IPS-18c (cell line): ENCODE measurements at regions not wholly inside any gene's neighbourhood (a gene's known extent, or its start where the extent isn't known, plus 50 kb on each side); places are given as distances from the start of the nearest gene placed in this dataset.

Experiments used
- H3K4me3 ChIP-seq: 2 replicates; pipeline ENCODE4 v1.7.0; 2013; ENCODE audit warnings: low read depth, mild to moderate bottlenecking, low read length, moderate library complexity; ENCODE audit not compliant: insufficient read depth
- H3K9me3 ChIP-seq: one replicate; pipeline ENCODE4 v1.6.1; 2013; ENCODE audit warnings: mild to moderate bottlenecking, low read length, moderate library complexity; ENCODE audit not compliant: control insufficient read depth, insufficient read depth

- no peaks in the 10 kb centered on the region for H3K9me3 ChIP-seq
- no peak overlapping the region for H3K4me3 ChIP-seq
Measured at GRCh38 chr14:98945611-98946570, 326.1 kb downstream of the BCL11B start.

DNA sequence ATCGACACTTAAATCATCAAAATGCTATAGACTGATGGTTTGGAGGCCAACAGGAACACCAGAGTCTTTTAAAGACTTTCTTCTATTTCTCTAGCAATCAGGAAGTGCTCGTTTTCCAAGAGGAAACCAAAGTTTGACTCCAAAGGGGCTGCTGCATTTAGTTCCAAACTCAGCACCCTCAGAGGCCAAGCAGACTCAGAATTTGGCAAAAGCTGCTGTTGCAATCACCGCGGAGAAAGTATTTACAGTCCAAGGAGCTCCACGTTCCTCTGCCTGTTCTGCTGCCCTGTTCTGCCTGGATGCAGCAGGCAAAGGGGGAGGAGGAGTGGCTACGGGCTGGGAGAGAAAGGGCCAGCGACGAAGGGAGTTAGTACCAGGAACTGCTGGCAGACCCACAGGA lies 325.1 kb downstream of the BCL11B start:
- Histone ChIP-seq H3K4me3 (no peak overlapping the region), H3K9me3 (no peaks in the 10 kb centered on the region)

- Histone ChIP-seq H3K4me3 (no peak overlapping the region), H3K9me3 (no peaks in the 10 kb centered on the region)
Measured at GRCh38 chr14:98947911-98948595, 323.9 kb downstream of the BCL11B start.

GRCh38 chr14:98949051-98949450 lies 322.9 kb downstream of the BCL11B start:
- H3K9me3 ChIP-seq = no peaks in the 10 kb centered on the region

GRCh38 chr14:98949481-98950135 lies 322.4 kb downstream of the BCL11B start:
- H3K9me3 ChIP-seq = no peaks in the 10 kb centered on the region

More at GRCh38 chr14:98949051-98949450, 322.9 kb downstream of the BCL11B start:
- H3K4me3 ChIP-seq = no peak overlapping the region

GRCh38 chr14:98950353-98950895 lies 321.6 kb downstream of the BCL11B start:
- Histone ChIP-seq H3K4me3 (no peak overlapping the region), H3K9me3 (no peaks in the 10 kb centered on the region)

More at GRCh38 chr14:98949481-98950135, 322.4 kb downstream of the BCL11B start:
- H3K4me3 ChIP-seq = no peak overlapping the region

GRCh38 chr14:98951031-98951430 lies 321.0 kb downstream of the BCL11B start:
- no peaks in the 10 kb centered on the region for H3K9me3 ChIP-seq
- H3K4me3 ChIP-seq = no peak overlapping the region

DNA sequence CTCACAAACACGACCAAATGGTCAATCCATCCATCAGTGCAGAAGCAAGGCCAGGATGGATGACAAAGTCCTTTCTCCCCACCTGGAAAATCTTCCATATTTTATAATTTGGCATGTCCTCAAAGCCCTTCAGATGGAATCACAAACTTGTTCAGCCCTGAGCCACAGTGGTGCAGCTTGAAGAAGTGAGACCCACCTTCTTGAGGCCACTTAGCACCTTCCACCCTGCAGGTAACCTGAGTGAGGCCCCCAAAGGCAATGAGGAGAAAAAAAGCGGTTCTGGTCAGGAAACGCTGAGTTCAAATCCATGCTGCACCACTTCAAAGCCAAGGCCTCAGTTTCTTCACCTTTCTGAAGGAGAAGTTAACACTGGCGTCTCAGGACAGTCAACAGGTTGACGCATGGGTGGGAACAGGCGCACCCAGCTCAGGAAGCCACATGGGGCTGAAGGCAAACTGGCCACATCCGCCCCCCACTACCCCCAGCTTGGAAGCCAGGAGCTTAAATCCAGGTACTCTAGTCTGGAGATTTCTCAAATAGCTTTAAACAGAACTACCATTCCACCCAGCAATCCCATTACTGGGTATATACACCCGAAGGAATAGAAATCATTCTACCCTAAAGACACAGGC lies 320.4 kb downstream of the BCL11B start:
- Histone ChIP-seq H3K4me3 (no peak overlapping the region), H3K9me3 (no peaks in the 10 kb centered on the region)

DNA sequence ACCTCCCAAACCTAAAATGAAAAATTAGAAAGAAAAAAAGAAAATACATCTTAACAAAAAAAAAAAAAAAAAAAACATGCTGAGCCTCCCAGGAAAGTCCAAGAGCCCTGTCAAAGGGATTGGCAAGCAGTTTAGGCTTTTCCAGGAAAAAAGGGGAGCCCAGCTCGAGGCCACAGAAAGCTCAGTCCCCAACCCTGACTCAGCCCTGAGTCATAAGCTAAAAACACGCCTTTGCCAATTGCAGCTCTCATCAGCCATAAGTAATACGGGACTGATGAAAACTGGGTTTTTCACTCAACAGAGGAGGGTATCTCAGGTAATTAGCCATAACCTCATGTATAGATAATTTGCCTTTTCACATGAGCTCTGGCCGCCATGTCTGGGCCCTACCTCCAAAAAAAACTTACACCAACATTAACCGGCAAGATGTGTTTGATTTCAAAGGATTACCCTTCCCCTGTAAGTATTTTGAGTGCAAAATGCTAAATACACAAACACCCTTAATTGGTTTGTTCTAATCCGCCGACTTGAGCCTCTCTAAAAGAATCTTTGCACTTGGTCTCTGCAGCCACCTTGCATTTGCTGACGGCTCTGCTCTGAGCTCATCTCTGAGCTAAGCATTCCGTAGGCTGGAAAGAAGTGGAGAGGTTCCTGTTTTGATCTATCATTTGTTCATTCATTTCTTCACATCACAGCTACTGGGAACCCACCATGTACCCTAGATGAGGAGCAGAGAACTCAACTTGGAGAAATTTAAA lies 319.2 kb downstream of the BCL11B start:
- no peaks in the 10 kb centered on the region for H3K9me3 ChIP-seq
- H3K4me3 ChIP-seq = no peak overlapping the region

- H3K9me3 ChIP-seq = no peaks in the 10 kb centered on the region
- no peak overlapping the region for H3K4me3 ChIP-seq
Measured at GRCh38 chr14:98953551-98954348, 318.2 kb downstream of the BCL11B start.

GRCh38 chr14:98954349-98955000 lies 317.5 kb downstream of the BCL11B start:
- H3K9me3 ChIP-seq = no peaks in the 10 kb centered on the region
- H3K4me3 ChIP-seq = no peak overlapping the region

DNA sequence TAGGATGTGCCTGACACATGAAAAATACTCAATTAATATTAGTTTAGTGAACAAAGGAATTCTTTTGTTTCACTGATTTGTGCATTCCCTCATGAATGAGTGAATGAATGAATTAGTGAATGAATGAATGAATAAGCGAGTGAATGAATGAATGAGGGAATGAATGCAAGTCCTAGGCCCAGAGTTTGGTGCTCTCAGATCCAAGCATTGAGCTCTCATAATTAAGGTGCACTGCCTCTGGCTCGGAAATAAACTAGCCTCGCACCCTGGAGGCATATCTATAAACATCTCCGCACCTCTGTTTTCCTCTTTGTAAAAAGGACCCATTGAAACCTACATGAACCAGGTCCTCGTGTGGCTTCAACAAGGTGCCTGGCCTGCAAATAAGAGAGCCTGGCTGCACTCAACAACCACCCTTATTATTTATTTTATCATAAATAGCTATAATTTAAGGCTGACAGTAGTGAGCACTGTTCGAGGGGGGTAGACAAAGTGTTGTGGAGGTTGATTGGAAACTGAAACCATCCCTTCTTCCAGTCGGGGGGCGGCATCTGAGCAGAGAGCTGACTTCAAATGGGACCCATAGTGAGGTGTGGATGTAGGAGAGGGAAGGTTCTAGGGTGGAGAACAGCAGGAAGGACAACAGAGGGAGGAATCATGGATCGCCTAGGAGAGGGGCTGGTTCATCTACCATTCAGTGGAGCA lies 316.8 kb downstream of the BCL11B start:
- Histone ChIP-seq H3K4me3 (no peak overlapping the region), H3K9me3 (no peaks in the 10 kb centered on the region)

- no peak overlapping the region for H3K4me3 ChIP-seq
- H3K9me3 ChIP-seq = no peaks in the 10 kb centered on the region
Measured at GRCh38 chr14:98955741-98956070, 316.3 kb downstream of the BCL11B start.

DNA sequence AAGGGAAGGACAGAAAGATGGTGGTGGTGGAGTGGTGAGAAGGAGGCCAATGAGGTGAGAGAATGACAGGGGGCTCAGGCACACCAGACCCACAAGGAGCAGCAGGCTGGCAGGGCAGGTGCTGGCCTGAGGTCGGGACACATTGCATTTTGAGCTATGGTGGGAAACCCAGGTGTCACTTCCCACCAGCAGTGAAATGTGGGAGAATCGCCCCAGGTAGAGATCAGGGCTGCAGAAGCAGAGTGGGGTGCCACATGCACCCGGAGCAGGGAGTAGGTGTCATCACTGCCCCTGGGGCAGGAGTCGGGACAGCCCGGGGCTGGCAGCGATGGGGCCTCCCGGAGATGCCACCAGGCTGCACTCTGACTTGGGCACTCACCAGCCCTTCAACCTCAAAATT lies 315.8 kb downstream of the BCL11B start:
- Histone ChIP-seq H3K9me3 (no peaks in the 10 kb centered on the region), H3K4me3 (no peak overlapping the region)

- no peak overlapping the region for H3K4me3 ChIP-seq
- no peaks in the 10 kb centered on the region for H3K9me3 ChIP-seq
Measured at GRCh38 chr14:98956661-98957060, 315.3 kb downstream of the BCL11B start.
